Smooth muscle cell (in vitro differentiated cells): ENCODE measurements at regions not wholly inside any gene's neighbourhood (a gene's known extent, or its start where the extent isn't known, plus 50 kb on each side); places are given as distances from the start of the nearest gene placed in this dataset.

Experiments used
- DNase-seq: peaks from one replicate; lab custom pipeline; 2025; ENCODE audit not compliant: unreplicated experiment; lab: John Stamatoyannopoulos, UW
- H2AFZ ChIP-seq: fragments of 200-600 bp; sonication (generic); 2 replicates; pipeline ENCODE4 v1.6.0; 2016; ENCODE audit warnings: antibody characterized with exemption, low read depth, mild to moderate bottlenecking
- H3F3A ChIP-seq: fragments of 200-600 bp; sonication (generic); 2 replicates; pipeline ENCODE4 v1.6.0; 2017; ENCODE audit warnings: antibody characterized with exemption, low read depth
- H3K27ac ChIP-seq: fragments of 200-600 bp; sonication (generic); 2 replicates; pipeline ENCODE4 v1.5.1; 2016; ENCODE audit warnings: low read depth, mild to moderate bottlenecking
- H3K27me3 ChIP-seq: fragments of 200-600 bp; sonication (generic); 2 replicates; pipeline ENCODE4 v1.6.1; 2016; ENCODE audit warnings: low read depth, mild to moderate bottlenecking
- H3K36me3 ChIP-seq: fragments of 200-600 bp; sonication (generic); 2 replicates; pipeline ENCODE4 v1.5.1; 2016; ENCODE audit warnings: low read depth
- H3K4me1 ChIP-seq: fragments of 200-600 bp; sonication (generic); 2 replicates; pipeline ENCODE4 v1.5.1; 2016; ENCODE audit warnings: low read depth
- H3K4me2 ChIP-seq: fragments of 200-600 bp; sonication (generic); 2 replicates; pipeline ENCODE4 v1.6.0; 2016; ENCODE audit warnings: mild to moderate bottlenecking
- H3K4me3 ChIP-seq: fragments of 200-600 bp; sonication (generic); 2 replicates; pipeline ENCODE4 v1.5.1; 2016; ENCODE audit warnings: mild to moderate bottlenecking
- H3K79me2 ChIP-seq: fragments of 200-600 bp; sonication (generic); 2 replicates; pipeline ENCODE4 v1.6.0; 2016; ENCODE audit warnings: low read depth, mild to moderate bottlenecking
- H3K9ac ChIP-seq: fragments of 200-600 bp; sonication (generic); 2 replicates; pipeline ENCODE4 v1.6.0; 2016; ENCODE audit warnings: low read depth
- H3K9me3 ChIP-seq: fragments of 200-600 bp; sonication (generic); replicated peaks from 2 replicates; pipeline ENCODE4 v1.5.1; 2016; ENCODE audit warnings: low read depth
- H4K20me1 ChIP-seq: fragments of 200-600 bp; sonication (generic); 2 replicates; pipeline ENCODE4 v1.6.0; 2016; ENCODE audit warnings: low read depth
- CTCF ChIP-seq: fragments of 200-600 bp; sonication (generic); IDR thresholded peaks from 2 replicates; pipeline ENCODE4 v1.5.1; 2017; ENCODE audit warnings: borderline replicate concordance, mild to moderate bottlenecking, antibody characterized with exemption; ENCODE audit not compliant: insufficient read depth, poor library complexity, severe bottlenecking
- WGBS: methylation state at CpG from one replicate; pipeline ENCODE4 v1.1.7; 2016; ENCODE audit warnings: low lambda C conversion rate; 5-methylcytosine and 5-hydroxymethylcytosine counted together

- WGBS, result 79% methylated on average over 3 of the region's 3 CpGs
- Histone ChIP-seq H4K20me1 (no peaks in the 10 kb centered on the region), H3K27me3 (no peaks in the 10 kb centered on the region), H2AFZ (no peak overlapping the region), H3K9ac (no peak overlapping the region), H3K4me3 (no peak overlapping the region), H3K36me3 (no peaks in the 10 kb centered on the region), H3F3A (peaks cover 21% of the 10 kb centered on the region), H3K27ac (peak overlapping the region; percentile 97), H3K9me3 (no peaks in the 10 kb centered on the region), H3K79me2 (no peaks in the 10 kb centered on the region), H3K4me2 (peak overlapping the region; percentile 43), H3K4me1 (no peaks in the 10 kb centered on the region)
- no peak for DNase-seq
- TF ChIP-seq CTCF, result no peak
These were observed 83.0 kb upstream of the FNDC3A start for GRCh38 chr13:48892688-48893075.

GRCh38 chr13:48896312-48896711, 79.4 kb upstream of the FNDC3A start:
- H3K36me3 ChIP-seq, result no peaks in the 10 kb centered on the region
- no peaks in the 10 kb centered on the region for H4K20me1 ChIP-seq
- H3K4me2 ChIP-seq, result no peak overlapping the region
- no peak for TF ChIP-seq CTCF
- no peaks in the 10 kb centered on the region for H3K79me2 ChIP-seq
- peaks cover 14% of the 10 kb centered on the region for H3F3A ChIP-seq
- H3K4me3 ChIP-seq, result no peak overlapping the region
- H2AFZ ChIP-seq, result no peak overlapping the region
- H3K27me3 ChIP-seq, result no peaks in the 10 kb centered on the region
- no peaks in the 10 kb centered on the region for H3K4me1 ChIP-seq
- no peak overlapping the region for H3K27ac ChIP-seq
- H3K9ac ChIP-seq, result no peak overlapping the region
- no peaks in the 10 kb centered on the region for H3K9me3 ChIP-seq
- no peak for DNase-seq

GRCh38 chr13:48901781-48902180, 73.9 kb upstream of the FNDC3A start:
- Histone ChIP-seq H3K9ac (no peak overlapping the region), H3K79me2 (no peaks in the 10 kb centered on the region), H3F3A (no peaks in the 10 kb centered on the region), H3K4me1 (peaks cover 5% of the 10 kb centered on the region), H2AFZ (no peak overlapping the region), H3K27me3 (no peaks in the 10 kb centered on the region), H3K9me3 (no peaks in the 10 kb centered on the region), H4K20me1 (no peaks in the 10 kb centered on the region), H3K4me3 (no peak overlapping the region), H3K4me2 (no peak overlapping the region), H3K27ac (no peak overlapping the region), H3K36me3 (no peaks in the 10 kb centered on the region)
- TF ChIP-seq CTCF, result no peak
- DNase-seq, result no peak

GRCh38 chr13:48902368-48902767, 73.3 kb upstream of the FNDC3A start:
- no peak for DNase-seq
- TF ChIP-seq CTCF, result no peak
- no peak overlapping the region for H3K27ac ChIP-seq

More at GRCh38 chr13:48902368-48902767, 73.3 kb upstream of the FNDC3A start:
- H3K27me3 ChIP-seq, result no peaks in the 10 kb centered on the region
- no peak overlapping the region for H3K4me2 ChIP-seq
- H3K9me3 ChIP-seq, result no peaks in the 10 kb centered on the region
- H4K20me1 ChIP-seq, result no peaks in the 10 kb centered on the region
- no peaks in the 10 kb centered on the region for H3F3A ChIP-seq
- peaks cover 5% of the 10 kb centered on the region for H3K4me1 ChIP-seq
- no peak overlapping the region for H3K9ac ChIP-seq
- H2AFZ ChIP-seq, result peak overlapping the region; percentile 56
- WGBS, result 28% methylated on average over 1 of the region's 1 CpG
- no peaks in the 10 kb centered on the region for H3K36me3 ChIP-seq
- no peak overlapping the region for H3K4me3 ChIP-seq
- no peaks in the 10 kb centered on the region for H3K79me2 ChIP-seq
